ENCODE measurements at regions not wholly inside any gene's neighbourhood (a gene's known extent, or its start where the extent isn't known, plus 50 kb on each side); places are given as distances from the start of the nearest gene placed in this dataset.
"Not testable (repeated sequence)": the region's sequence is repeated elsewhere in the genome, so short reads cannot be mapped to it uniquely, and the experiment has no call there.

- TF ChIP-seq POLR2A (IDR thresholded peaks at IDR 0.05) (no peak), CTCF (IDR thresholded peaks at IDR 0.05) (no peak), EP300 (IDR thresholded peaks at IDR 0.05) (no peak)
- Histone ChIP-seq H3K4me1 (ENCODE audit: insufficient read depth) (no peaks in the 10 kb centered on the region), H3K9me3 (no peaks in the 10 kb centered on the region), H3K27ac (no peak overlapping the region), H3K36me3 (no peaks in the 10 kb centered on the region), H3K27me3 (no peaks in the 10 kb centered on the region), H3K4me3 (no peak overlapping the region)
- intact Hi-C loops (cut with DNase I), result no loop called here
- 47 to 77% (median 57%) methylated on average over 2 of the region's 2 CpGs for WGBS, 3 donors
- DNase-seq, result no peak
Measured at GRCh38 chr10:9137368-9137767, 1082.9 kb downstream of the GATA3 start.

- intact Hi-C loops (cut with DNase I), result not testable (repeated sequence)
Measured at GRCh38 chr10:9138829-9139228, 1084.3 kb downstream of the GATA3 start.

GRCh38 chr10:9140373-9140772 is 1085.9 kb downstream of the GATA3 start:
- Histone ChIP-seq H3K27ac (no peak overlapping the region), H3K4me3 (no peak overlapping the region), H3K4me1 (ENCODE audit: insufficient read depth) (no peaks in the 10 kb centered on the region), H3K27me3 (no peaks in the 10 kb centered on the region), H3K9me3 (no peaks in the 10 kb centered on the region), H3K36me3 (no peaks in the 10 kb centered on the region)
- TF ChIP-seq CTCF (IDR thresholded peaks at IDR 0.05) (no peak), POLR2A (IDR thresholded peaks at IDR 0.05) (no peak), EP300 (IDR thresholded peaks at IDR 0.05) (no peak)
- no peak for DNase-seq
- 8 to 16% (median 13%) methylated on average over 3 of the region's 3 CpGs for WGBS, 3 donors
- intact Hi-C loops (cut with DNase I), result no loop called here

More at GRCh38 chr10:9138829-9139228, 1084.3 kb downstream of the GATA3 start:
- not testable (repeated sequence) for H3K36me3 ChIP-seq; H3K4me3 ChIP-seq; H3K27me3 ChIP-seq; H3K27ac ChIP-seq; H3K4me1 ChIP-seq (ENCODE audit: insufficient read depth); DNase-seq; H3K9me3 ChIP-seq
- 90 to 96% (median 95%) methylated on average over 1 of the region's 1 CpG for WGBS, 3 donors

- no peak overlapping the region for H3K4me3 ChIP-seq
- TF ChIP-seq EP300 (IDR thresholded peaks at IDR 0.05), result no peak
- TF ChIP-seq CTCF (IDR thresholded peaks at IDR 0.05), result no peak
- no peak for TF ChIP-seq POLR2A (IDR thresholded peaks at IDR 0.05)
- no peak for DNase-seq
- 85 to 92% (median 86%) methylated on average over 6 of the region's 6 CpGs for WGBS, 3 donors
- no peaks in the 10 kb centered on the region for H3K27me3 ChIP-seq
- intact Hi-C loops (cut with DNase I), result no loop called here
- no peaks in the 10 kb centered on the region for H3K4me1 ChIP-seq (ENCODE audit: insufficient read depth)
- H3K36me3 ChIP-seq, result no peaks in the 10 kb centered on the region
- H3K9me3 ChIP-seq, result no peaks in the 10 kb centered on the region
- H3K27ac ChIP-seq, result no peak overlapping the region
Measured at GRCh38 chr10:9147475-9147874, 1093.0 kb downstream of the GATA3 start.

- TF ChIP-seq CTCF (IDR thresholded peaks at IDR 0.05), result no peak
- TF ChIP-seq EP300 (IDR thresholded peaks at IDR 0.05), result no peak
- no peak for TF ChIP-seq POLR2A (IDR thresholded peaks at IDR 0.05)
- intact Hi-C loops (cut with DNase I), result no loop called here
- DNase-seq, result no peak
Measured at GRCh38 chr10:9149134-9149533, 1094.6 kb downstream of the GATA3 start.

GRCh38 chr10:9153057-9153456 is 1098.6 kb downstream of the GATA3 start:
- DNase-seq; H3K27me3 ChIP-seq; intact Hi-C loops (cut with DNase I); H3K27ac ChIP-seq; H3K4me1 ChIP-seq (ENCODE audit: insufficient read depth); H3K4me3 ChIP-seq; H3K36me3 ChIP-seq; H3K9me3 ChIP-seq: not testable (repeated sequence)
- WGBS, 3 donors, result 78 to 89% (median 80%) methylated on average over 1 of the region's 1 CpG

More at GRCh38 chr10:9149134-9149533, 1094.6 kb downstream of the GATA3 start:
- Histone ChIP-seq H3K36me3 (no peaks in the 10 kb centered on the region), H3K27ac (no peak overlapping the region), H3K27me3 (no peaks in the 10 kb centered on the region), H3K9me3 (no peaks in the 10 kb centered on the region), H3K4me1 (ENCODE audit: insufficient read depth) (no peaks in the 10 kb centered on the region), H3K4me3 (no peak overlapping the region)
